SK-N-MC (cell line): ENCODE measurements at regions not wholly inside any gene's neighbourhood (a gene's known extent, or its start where the extent isn't known, plus 50 kb on each side); places are given as distances from the start of the nearest gene placed in this dataset.

Experiments
- EZH2 ChIP-seq: fragments of 200-600 bp; sonication (generic); IDR thresholded peaks from one replicate; pipeline ENCODE4 v1.6.1; 2017; ENCODE audit warnings: antibody characterized with exemption
- POLR2AphosphoS5 ChIP-seq: IDR thresholded peaks from 2 replicates; pipeline ENCODE4 v1.6.1; 2012; ENCODE audit warnings: mild to moderate bottlenecking, low read depth, low read length, borderline replicate concordance

DNA sequence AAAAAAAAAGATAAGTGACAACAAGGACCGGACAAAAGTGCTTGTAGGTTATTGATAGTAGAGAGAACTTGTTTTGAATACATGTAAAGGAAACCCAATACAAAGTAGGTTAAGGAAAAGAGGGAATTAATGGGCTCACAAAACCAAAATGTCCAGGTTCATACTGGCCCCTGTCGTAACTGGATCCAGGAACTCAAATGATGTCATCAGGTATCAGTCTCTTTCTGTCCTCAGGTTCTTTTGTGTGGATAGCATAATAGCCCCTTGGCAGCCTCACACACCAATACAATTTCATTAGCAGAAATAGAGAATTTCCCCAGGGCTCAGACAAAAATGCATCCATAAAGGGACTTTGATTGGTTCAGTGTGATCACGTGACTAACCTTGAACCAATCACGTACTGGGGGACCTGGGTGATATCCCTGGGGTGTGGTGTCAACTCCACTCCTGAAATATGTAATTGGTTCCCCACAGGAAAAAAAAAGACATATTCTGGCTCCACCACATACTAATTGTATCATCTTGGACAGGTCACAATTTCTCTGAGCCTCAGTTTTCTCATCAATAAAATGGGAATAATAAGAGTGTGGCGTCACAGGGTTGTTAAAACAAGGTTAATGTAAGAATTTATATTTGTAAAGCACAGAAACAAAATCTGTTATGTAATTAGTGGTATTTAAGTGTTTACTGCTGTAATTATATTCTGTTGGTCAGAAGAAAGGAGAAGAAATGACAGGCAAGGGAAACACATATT is 174.8 kb downstream of the PDGFRA start:
- no peak for TF ChIP-seq POLR2AphosphoS5
- TF ChIP-seq EZH2, result no peak
